HL-60 (cell line): ENCODE measurements at regions not wholly inside any gene's neighbourhood (a gene's known extent, or its start where the extent isn't known, plus 50 kb on each side); places are given as distances from the start of the nearest gene placed in this dataset.

Experiments
- CTCF ChIP-seq: IDR thresholded peaks from one replicate; pipeline ENCODE4 v1.5.1; 2011; ENCODE audit warnings: low read length, control low read depth, inconsistent platforms; ENCODE audit not compliant: insufficient read depth
- REST ChIP-seq: IDR thresholded peaks from 2 replicates; pipeline ENCODE4 v1.6.1; 2012; ENCODE audit warnings: low read depth; ENCODE audit not compliant: insufficient replicate concordance

- no peak for TF ChIP-seq REST
- TF ChIP-seq CTCF = no peak
These were observed 906.1 kb upstream of the SLC39A10 start for GRCh38 chr2:194750926-194751325.
